Spinal cord (tissue), 9 donors: ENCODE measurements at regions not wholly inside any gene's neighbourhood (a gene's known extent, or its start where the extent isn't known, plus 50 kb on each side); places are given as distances from the start of the nearest gene placed in this dataset.
A peak's percentile ranks its signal among the peaks of the same experiment; 100 is the strongest.

Experiments
- DNase-seq, 6 donors: peaks; one replicate each; pipeline versions ENCODE4 v3.0.0 to v3.0.0-alpha.2; 2013 to 2015; ENCODE audit warnings: low spot score in 6 of 6, low read depth in 4 of 6
- H3K27ac ChIP-seq: one replicate; pipeline ENCODE4 v1.5.1; 2013; ENCODE audit warnings: low read depth, low read length, control low read depth
- H3K27me3 ChIP-seq: one replicate; pipeline ENCODE4 v1.6.1; 2013; ENCODE audit warnings: low read length; ENCODE audit not compliant: control insufficient read depth, insufficient read depth
- H3K36me3 ChIP-seq: one replicate; pipeline ENCODE4 v1.6.1; 2013; ENCODE audit warnings: low read length; ENCODE audit not compliant: control insufficient read depth, insufficient read depth
- H3K4me1 ChIP-seq: one replicate; pipeline ENCODE4 v1.6.1; 2013; ENCODE audit warnings: low read length; ENCODE audit not compliant: control insufficient read depth, insufficient read depth
- H3K4me3 ChIP-seq: one replicate; pipeline ENCODE4 v1.5.1; 2013; ENCODE audit warnings: low read depth, low read length, control low read depth
- H3K9me3 ChIP-seq: one replicate; pipeline ENCODE4 v1.6.1; 2013; ENCODE audit warnings: low read length; ENCODE audit not compliant: control insufficient read depth, insufficient read depth
- WGBS: methylation state at CpG from one replicate; pipeline ENCODE4 v1.1.5; 2013; ENCODE audit warnings: missing lambda C conversion rate; ENCODE audit not compliant: insufficient coverage; 5-methylcytosine and 5-hydroxymethylcytosine counted together
- donor health status: healthy.

- WGBS = no CpG with 5 or more reads among the region's 4 CpGs
- no peak overlapping the region for H3K4me3 ChIP-seq
- no peaks in the 10 kb centered on the region for H3K36me3 ChIP-seq
- no peak overlapping the region for H3K27ac ChIP-seq
- DNase-seq = no peak
- no peaks in the 10 kb centered on the region for H3K27me3 ChIP-seq
- H3K4me1 ChIP-seq = no peaks in the 10 kb centered on the region
- peaks cover 3% of the 10 kb centered on the region for H3K9me3 ChIP-seq
Measured at GRCh38 chr4:44046491-44046890, 402.1 kb downstream of the KCTD8 start.

- Histone ChIP-seq H3K27me3 (no peaks in the 10 kb centered on the region), H3K4me3 (no peak overlapping the region), H3K4me1 (no peaks in the 10 kb centered on the region), H3K36me3 (no peaks in the 10 kb centered on the region), H3K9me3 (no peaks in the 10 kb centered on the region), H3K27ac (no peak overlapping the region)
- DNase-seq = peak in 1 of 6 donors; percentile 35
- 22% methylated on average over 5 of the region's 6 CpGs for WGBS
Measured at GRCh38 chr4:44056721-44057151, 391.9 kb downstream of the KCTD8 start.

GRCh38 chr4:44070843-44071242, 377.8 kb downstream of the KCTD8 start:
- Histone ChIP-seq H3K4me1 (no peaks in the 10 kb centered on the region), H3K27me3 (no peaks in the 10 kb centered on the region), H3K4me3 (no peak overlapping the region), H3K9me3 (no peaks in the 10 kb centered on the region), H3K36me3 (no peaks in the 10 kb centered on the region), H3K27ac (no peak overlapping the region)
- DNase-seq = no peak
- WGBS = 91% methylated on average over 5 of the region's 6 CpGs

GRCh38 chr4:44071959-44072955, 376.4 kb downstream of the KCTD8 start:
- Histone ChIP-seq H3K36me3 (no peaks in the 10 kb centered on the region), H3K27me3 (no peaks in the 10 kb centered on the region), H3K4me1 (no peaks in the 10 kb centered on the region), H3K4me3 (no peak overlapping the region), H3K27ac (no peak overlapping the region), H3K9me3 (no peaks in the 10 kb centered on the region)
- no peak for DNase-seq
- WGBS = 82% methylated on average over 10 of the region's 12 CpGs

- no peak overlapping the region for H3K27ac ChIP-seq
- DNase-seq = no peak
- no peak overlapping the region for H3K4me3 ChIP-seq
- H3K27me3 ChIP-seq = no peaks in the 10 kb centered on the region
- no peaks in the 10 kb centered on the region for H3K36me3 ChIP-seq
- H3K9me3 ChIP-seq = no peaks in the 10 kb centered on the region
- H3K4me1 ChIP-seq = no peaks in the 10 kb centered on the region
Measured at GRCh38 chr4:44086753-44087152, 361.9 kb downstream of the KCTD8 start.

- Histone ChIP-seq H3K4me3 (no peak overlapping the region), H3K27ac (no peak overlapping the region), H3K4me1 (no peaks in the 10 kb centered on the region), H3K36me3 (no peaks in the 10 kb centered on the region), H3K27me3 (no peaks in the 10 kb centered on the region), H3K9me3 (no peaks in the 10 kb centered on the region)
- no peak for DNase-seq
Measured at GRCh38 chr4:44093390-44093789, 355.2 kb downstream of the KCTD8 start.

- Histone ChIP-seq H3K27me3 (no peaks in the 10 kb centered on the region), H3K36me3 (no peaks in the 10 kb centered on the region), H3K9me3 (no peaks in the 10 kb centered on the region), H3K4me1 (no peaks in the 10 kb centered on the region), H3K27ac (no peak overlapping the region), H3K4me3 (no peak overlapping the region)
- 89% methylated on average over 1 of the region's 7 CpGs for WGBS
- no peak for DNase-seq
Measured at GRCh38 chr4:44098973-44099372, 349.6 kb downstream of the KCTD8 start.

GRCh38 chr4:44100456-44100855, 348.2 kb downstream of the KCTD8 start:
- Histone ChIP-seq H3K9me3 (no peaks in the 10 kb centered on the region), H3K4me3 (no peak overlapping the region), H3K27ac (no peak overlapping the region), H3K4me1 (no peaks in the 10 kb centered on the region), H3K36me3 (no peaks in the 10 kb centered on the region), H3K27me3 (no peaks in the 10 kb centered on the region)
- WGBS = 82% methylated on average over 4 of the region's 6 CpGs
- no peak for DNase-seq

GRCh38 chr4:44118971-44119680, 329.5 kb downstream of the KCTD8 start:
- H3K27me3 ChIP-seq = no peaks in the 10 kb centered on the region
- H3K4me3 ChIP-seq = no peak overlapping the region
- no peaks in the 10 kb centered on the region for H3K36me3 ChIP-seq
- H3K9me3 ChIP-seq = no peaks in the 10 kb centered on the region
- no peak for DNase-seq
- 100% methylated on average over 1 of the region's 3 CpGs for WGBS
- no peaks in the 10 kb centered on the region for H3K4me1 ChIP-seq
- H3K27ac ChIP-seq = no peak overlapping the region

GRCh38 chr4:44120646-44121045, 328.0 kb downstream of the KCTD8 start:
- Histone ChIP-seq H3K4me3 (no peak overlapping the region), H3K27me3 (no peaks in the 10 kb centered on the region), H3K36me3 (no peaks in the 10 kb centered on the region), H3K4me1 (no peaks in the 10 kb centered on the region), H3K9me3 (no peaks in the 10 kb centered on the region), H3K27ac (no peak overlapping the region)
- WGBS = no CpG with 5 or more reads among the region's 2 CpGs
- no peak for DNase-seq
